GM12878 (cell line): ENCODE measurements at regions not wholly inside any gene's neighbourhood (a gene's known extent, or its start where the extent isn't known, plus 50 kb on each side); places are given as distances from the start of the nearest gene placed in this dataset.

Experiments used
- ATAC-seq: fragments of 200-7000 bp; cut with Tn5 transposase; 3 replicates; pipeline ENCODE4 v1.9.1; 2020; ENCODE audit warnings: mild to moderate bottlenecking, moderate library complexity
- BruUV-seq: library from RNA; stranded (reverse); fragments of 400-500 nt; replicated peaks from 2 replicates; lab custom pipeline; 2021; lab: Mats Ljungman, UMichigan
- CTCF ChIA-PET: fragments of 300-600 bp; sonication (Branson Sonifier 250); formaldehyde crosslinking; extraction: SDS; loops from one replicate; lab custom pipeline; 2021; ENCODE audit warnings: inconsistent platforms; lab: Yijun Ruan, JAX
- POLR2A ChIA-PET: fragments of 350-600 bp; formaldehyde crosslinking; extraction: SDS; loops from one replicate; lab custom pipeline; 2021; ENCODE audit warnings: inconsistent platforms; lab: Charles Lee
- RAD21 ChIA-PET: fragments of 300-600 bp; sonication (Branson Sonifier 250); formaldehyde crosslinking; loops from one replicate; lab custom pipeline; 2023; ENCODE audit warnings: antibody characterized with exemption; ENCODE audit not compliant: unreplicated experiment; lab: Charles Lee
- SMC1A ChIA-PET: fragments of 300-600 bp; sonication (Branson Sonifier 250); formaldehyde crosslinking; loops from one replicate; lab custom pipeline; 2023; ENCODE audit not compliant: unreplicated experiment, uncharacterized antibody; lab: Charles Lee
- DNase-seq: peaks from one replicate; pipeline ENCODE4 v3.0.0-alpha.2; 2011; ENCODE audit warnings: low read depth, low spot score
- FAIRE-seq: peaks from 3 replicates; lab custom pipeline; 2011; peaks lifted over from hg19 to GRCh38; lab: Jason Lieb, UNC
- H2AFZ ChIP-seq: 2 replicates; pipeline ENCODE4 v1.6.0; 2011; ENCODE audit warnings: low read depth, low read length, control low read depth; ENCODE audit not compliant: control insufficient read depth
- H3K27ac ChIP-seq: 2 replicates; pipeline ENCODE4 v1.5.1; 2011; ENCODE audit warnings: control low read depth; ENCODE audit not compliant: control insufficient read depth, insufficient read depth
- H3K27me3 ChIP-seq, 2 experiments: replicated peaks in 1 of 2; 2 replicates each; pipeline versions ENCODE4 v1.6.0 to v1.6.1; 2011; ENCODE audit warnings: low read length in 1 of 2; ENCODE audit not compliant: control insufficient read depth in 2 of 2, insufficient read depth in 2 of 2
- H3K36me3 ChIP-seq, 2 experiments: 2 replicates each; pipeline ENCODE4 v1.5.1; 2011; ENCODE audit warnings: low read length in 1 of 2; ENCODE audit not compliant: control insufficient read depth in 2 of 2, insufficient read depth in 2 of 2
- H3K4me1 ChIP-seq: 2 replicates; pipeline ENCODE4 v1.6.1; 2011; ENCODE audit warnings: mild to moderate bottlenecking, low read length, moderate library complexity, mixed read lengths; ENCODE audit not compliant: control insufficient read depth, insufficient read depth
- H3K4me2 ChIP-seq: 2 replicates; pipeline ENCODE4 v1.6.0; 2011; ENCODE audit warnings: control low read depth; ENCODE audit not compliant: control insufficient read depth, insufficient read depth
- H3K4me3 ChIP-seq: fragments of 200-600 bp; sonication (generic); 2 replicates; pipeline ENCODE4 v1.5.1; 2016
- H3K79me2 ChIP-seq: 2 replicates; pipeline ENCODE4 v1.6.0; 2011; ENCODE audit warnings: low read length; ENCODE audit not compliant: control insufficient read depth, insufficient read depth
- H3K9ac ChIP-seq: 2 replicates; pipeline ENCODE4 v1.8.0; 2011; ENCODE audit warnings: low read length, control low read depth, mixed read lengths; ENCODE audit not compliant: control insufficient read depth, insufficient read depth
- H3K9me3 ChIP-seq: replicated peaks from 3 replicates; pipeline ENCODE4 v1.5.1; 2011; ENCODE audit warnings: mild to moderate bottlenecking, low read length; ENCODE audit not compliant: control insufficient read depth, insufficient read depth
- H4K20me1 ChIP-seq: 2 replicates; pipeline ENCODE4 v1.6.0; 2011; ENCODE audit not compliant: control insufficient read depth, insufficient read depth
- BHLHE40 ChIP-seq, 2 experiments: fragments of 450-650 bp in 1 of 2; IDR thresholded peaks; 2 replicates each; pipeline ENCODE4 v1.6.1; 2011 to 2017; ENCODE audit warnings: low read depth in 2 of 2, borderline replicate concordance in 1 of 2, improper control_type of control experiment in 1 of 2, low read length in 1 of 2, mild to moderate bottlenecking in 1 of 2
- HDGF ChIP-seq: fragments of 450-650 bp; IDR thresholded peaks from 2 replicates; pipeline ENCODE4 v1.6.1; 2016; ENCODE audit warnings: antibody characterized with exemption
- JUND ChIP-seq: IDR thresholded peaks from 2 replicates; pipeline ENCODE4 v1.6.1; 2012; ENCODE audit warnings: low read depth, mild to moderate bottlenecking, low read length, improper control_type of control experiment, moderate library complexity
- PAX5 ChIP-seq: IDR thresholded peaks from 2 replicates; pipeline ENCODE4 v1.6.1; 2011; ENCODE audit warnings: low read depth, low read length, borderline replicate concordance
- SIN3A ChIP-seq: IDR thresholded peaks from 2 replicates; pipeline ENCODE4 v1.6.1; 2012; ENCODE audit warnings: low read depth, low read length, improper control_type of control experiment
- SREBF2 ChIP-seq: IDR thresholded peaks from 2 replicates; pipeline ENCODE4 v1.6.1; 2012; ENCODE audit warnings: mild to moderate bottlenecking, low read length
- whole genome bisulfite sequencing: methylation state at CpG from one replicate; pipeline ENCODE4 v1.1.6; 2016; ENCODE audit warnings: low lambda C conversion rate; ENCODE audit not compliant: insufficient replicate concordance, insufficient coverage; ENCODE audit errors: missing lambda C conversion rate; 5-methylcytosine and 5-hydroxymethylcytosine counted together
- in situ Hi-C: fragments of 300-500 bp; cut with MboI; formaldehyde crosslinking; loops from 9 replicates; pipeline ENCODE4 v1.14.3; 2018; ENCODE audit warnings: mixed read lengths
- intact Hi-C: fragments of 100-400 bp; cut with micrococcal nuclease; formaldehyde crosslinking; loops from one replicate; pipeline ENCODE4 v1.14.2; 2022; ENCODE audit not compliant: unreplicated experiment
- TF ChIP-seq, protein P1 (sequence below): IDR thresholded peaks from 2 replicates; pipeline ENCODE4 v1.6.1; 2012; ENCODE audit warnings: mild to moderate bottlenecking, low read depth, low read length
- TF ChIP-seq, protein P2 (sequence below): fragments of 450-650 bp; conservative IDR thresholded peaks from 2 replicates; pipeline ENCODE4 v1.6.1; 2017; ENCODE audit warnings: mild to moderate bottlenecking, moderate library complexity
- TF ChIP-seq, protein P3 (sequence below): fragments of 450-650 bp; IDR thresholded peaks from 2 replicates; pipeline ENCODE4 v1.6.1; 2017; ENCODE audit warnings: mild to moderate bottlenecking, moderate library complexity

DNA sequence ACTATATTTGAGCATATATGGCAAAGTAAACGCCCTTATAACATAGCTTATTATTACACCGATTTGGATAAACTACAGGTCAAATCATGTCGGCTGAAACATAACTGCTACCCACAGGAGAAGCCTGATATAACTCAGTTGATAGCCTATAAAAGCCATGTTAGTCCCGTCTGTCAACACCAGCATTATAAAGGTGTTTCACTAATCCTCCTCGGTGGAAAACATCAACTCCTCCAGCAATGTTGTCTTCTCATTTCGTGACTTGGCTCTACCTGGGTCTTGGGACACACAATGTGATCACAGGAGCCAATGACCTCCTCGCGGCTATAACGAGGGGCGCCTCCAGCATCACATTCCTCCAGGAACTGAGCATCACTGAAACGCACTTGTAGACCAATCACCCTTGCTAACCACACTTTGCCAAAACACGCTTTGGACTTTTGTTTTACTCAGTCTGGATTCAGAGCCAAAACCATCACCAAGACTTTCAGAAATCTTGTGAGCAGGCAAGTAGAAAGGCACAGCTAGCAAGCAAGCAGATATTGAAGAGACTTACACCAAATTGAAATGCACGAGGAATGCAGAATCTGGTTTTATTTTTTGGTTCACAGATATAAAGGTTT lies 269.7 kb upstream of the NFE2L3 start:
- Histone ChIP-seq H3K27me3 (peaks cover 0 to 4% of the 10 kb centered on the region in 2 experiments; a peak in 1 of 4 replicates), H3K4me2 (no peak overlapping the region), H3K79me2 (no peaks in the 10 kb centered on the region), H3K4me3 (no peak overlapping the region), H3K4me1 (no peaks in the 10 kb centered on the region), H3K9ac (no peak overlapping the region), H4K20me1 (no peaks in the 10 kb centered on the region), H3K27ac (no peak overlapping the region), H2AFZ (no peak overlapping the region), H3K9me3 (no peaks in the 10 kb centered on the region), H3K36me3 (no peaks in the 10 kb centered on the region)
- CTCF ChIA-PET = interaction anchor here (0.8 to 2.6 kb wide), 6 partner anchors 10 to 487 kb away, joined by 3 to 10 read pairs (median 3); no protein-coding TSS in a partner anchor
- ATAC-seq (no peak), DNase-seq (no peak), FAIRE-seq (no peak)
- RAD21 ChIA-PET = interaction anchor here (1.0 kb wide), 1 partner anchor 482 kb away, joined by 3 read pairs; no protein-coding TSS in a partner anchor
- SMC1A ChIA-PET = interaction anchor here (1.2 to 1.5 kb wide), 3 partner anchors 10 to 322 kb away, joined by 3 to 9 read pairs (median 3); no protein-coding TSS in a partner anchor
- intact Hi-C loops = no loop called here
- POLR2A ChIA-PET = interaction anchor here (0.7 kb wide), 1 partner anchor 224 kb away, joined by 3 read pairs; no protein-coding TSS in a partner anchor
- BruUV-seq = no TSS peak
- 54% methylated on average over 13 of the region's 13 CpGs for WGBS
- in situ Hi-C loops = no loop called here
- TF ChIP-seq PAX5 (no peak), HDGF (no peak), JUND (no peak), BHLHE40 (IDR thresholded peaks at IDR 0.05; ENCODE audit: borderline replicate concordance in 1 of 2, low read depth in 2 of 2, low read length in 1 of 2) (no peak), SIN3A (no peak), SREBF2 (no peak)
- TF ChIP-seq, protein P1, sequence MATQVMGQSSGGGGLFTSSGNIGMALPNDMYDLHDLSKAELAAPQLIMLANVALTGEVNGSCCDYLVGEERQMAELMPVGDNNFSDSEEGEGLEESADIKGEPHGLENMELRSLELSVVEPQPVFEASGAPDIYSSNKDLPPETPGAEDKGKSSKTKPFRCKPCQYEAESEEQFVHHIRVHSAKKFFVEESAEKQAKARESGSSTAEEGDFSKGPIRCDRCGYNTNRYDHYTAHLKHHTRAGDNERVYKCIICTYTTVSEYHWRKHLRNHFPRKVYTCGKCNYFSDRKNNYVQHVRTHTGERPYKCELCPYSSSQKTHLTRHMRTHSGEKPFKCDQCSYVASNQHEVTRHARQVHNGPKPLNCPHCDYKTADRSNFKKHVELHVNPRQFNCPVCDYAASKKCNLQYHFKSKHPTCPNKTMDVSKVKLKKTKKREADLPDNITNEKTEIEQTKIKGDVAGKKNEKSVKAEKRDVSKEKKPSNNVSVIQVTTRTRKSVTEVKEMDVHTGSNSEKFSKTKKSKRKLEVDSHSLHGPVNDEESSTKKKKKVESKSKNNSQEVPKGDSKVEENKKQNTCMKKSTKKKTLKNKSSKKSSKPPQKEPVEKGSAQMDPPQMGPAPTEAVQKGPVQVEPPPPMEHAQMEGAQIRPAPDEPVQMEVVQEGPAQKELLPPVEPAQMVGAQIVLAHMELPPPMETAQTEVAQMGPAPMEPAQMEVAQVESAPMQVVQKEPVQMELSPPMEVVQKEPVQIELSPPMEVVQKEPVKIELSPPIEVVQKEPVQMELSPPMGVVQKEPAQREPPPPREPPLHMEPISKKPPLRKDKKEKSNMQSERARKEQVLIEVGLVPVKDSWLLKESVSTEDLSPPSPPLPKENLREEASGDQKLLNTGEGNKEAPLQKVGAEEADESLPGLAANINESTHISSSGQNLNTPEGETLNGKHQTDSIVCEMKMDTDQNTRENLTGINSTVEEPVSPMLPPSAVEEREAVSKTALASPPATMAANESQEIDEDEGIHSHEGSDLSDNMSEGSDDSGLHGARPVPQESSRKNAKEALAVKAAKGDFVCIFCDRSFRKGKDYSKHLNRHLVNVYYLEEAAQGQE = no peak
- TF ChIP-seq, protein P2, sequence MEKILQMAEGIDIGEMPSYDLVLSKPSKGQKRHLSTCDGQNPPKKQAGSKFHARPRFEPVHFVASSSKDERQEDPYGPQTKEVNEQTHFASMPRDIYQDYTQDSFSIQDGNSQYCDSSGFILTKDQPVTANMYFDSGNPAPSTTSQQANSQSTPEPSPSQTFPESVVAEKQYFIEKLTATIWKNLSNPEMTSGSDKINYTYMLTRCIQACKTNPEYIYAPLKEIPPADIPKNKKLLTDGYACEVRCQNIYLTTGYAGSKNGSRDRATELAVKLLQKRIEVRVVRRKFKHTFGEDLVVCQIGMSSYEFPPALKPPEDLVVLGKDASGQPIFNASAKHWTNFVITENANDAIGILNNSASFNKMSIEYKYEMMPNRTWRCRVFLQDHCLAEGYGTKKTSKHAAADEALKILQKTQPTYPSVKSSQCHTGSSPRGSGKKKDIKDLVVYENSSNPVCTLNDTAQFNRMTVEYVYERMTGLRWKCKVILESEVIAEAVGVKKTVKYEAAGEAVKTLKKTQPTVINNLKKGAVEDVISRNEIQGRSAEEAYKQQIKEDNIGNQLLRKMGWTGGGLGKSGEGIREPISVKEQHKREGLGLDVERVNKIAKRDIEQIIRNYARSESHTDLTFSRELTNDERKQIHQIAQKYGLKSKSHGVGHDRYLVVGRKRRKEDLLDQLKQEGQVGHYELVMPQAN = no peak
- TF ChIP-seq, protein P3, sequence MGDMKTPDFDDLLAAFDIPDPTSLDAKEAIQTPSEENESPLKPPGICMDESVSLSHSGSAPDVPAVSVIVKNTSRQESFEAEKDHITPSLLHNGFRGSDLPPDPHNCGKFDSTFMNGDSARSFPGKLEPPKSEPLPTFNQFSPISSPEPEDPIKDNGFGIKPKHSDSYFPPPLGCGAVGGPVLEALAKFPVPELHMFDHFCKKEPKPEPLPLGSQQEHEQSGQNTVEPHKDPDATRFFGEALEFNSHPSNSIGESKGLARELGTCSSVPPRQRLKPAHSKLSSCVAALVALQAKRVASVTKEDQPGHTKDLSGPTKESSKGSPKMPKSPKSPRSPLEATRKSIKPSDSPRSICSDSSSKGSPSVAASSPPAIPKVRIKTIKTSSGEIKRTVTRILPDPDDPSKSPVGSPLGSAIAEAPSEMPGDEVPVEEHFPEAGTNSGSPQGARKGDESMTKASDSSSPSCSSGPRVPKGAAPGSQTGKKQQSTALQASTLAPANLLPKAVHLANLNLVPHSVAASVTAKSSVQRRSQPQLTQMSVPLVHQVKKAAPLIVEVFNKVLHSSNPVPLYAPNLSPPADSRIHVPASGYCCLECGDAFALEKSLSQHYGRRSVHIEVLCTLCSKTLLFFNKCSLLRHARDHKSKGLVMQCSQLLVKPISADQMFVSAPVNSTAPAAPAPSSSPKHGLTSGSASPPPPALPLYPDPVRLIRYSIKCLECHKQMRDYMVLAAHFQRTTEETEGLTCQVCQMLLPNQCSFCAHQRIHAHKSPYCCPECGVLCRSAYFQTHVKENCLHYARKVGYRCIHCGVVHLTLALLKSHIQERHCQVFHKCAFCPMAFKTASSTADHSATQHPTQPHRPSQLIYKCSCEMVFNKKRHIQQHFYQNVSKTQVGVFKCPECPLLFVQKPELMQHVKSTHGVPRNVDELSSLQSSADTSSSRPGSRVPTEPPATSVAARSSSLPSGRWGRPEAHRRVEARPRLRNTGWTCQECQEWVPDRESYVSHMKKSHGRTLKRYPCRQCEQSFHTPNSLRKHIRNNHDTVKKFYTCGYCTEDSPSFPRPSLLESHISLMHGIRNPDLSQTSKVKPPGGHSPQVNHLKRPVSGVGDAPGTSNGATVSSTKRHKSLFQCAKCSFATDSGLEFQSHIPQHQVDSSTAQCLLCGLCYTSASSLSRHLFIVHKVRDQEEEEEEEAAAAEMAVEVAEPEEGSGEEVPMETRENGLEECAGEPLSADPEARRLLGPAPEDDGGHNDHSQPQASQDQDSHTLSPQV = no peak
